ENCODE measurements at regions not wholly inside any gene's neighbourhood (a gene's known extent, or its start where the extent isn't known, plus 50 kb on each side); places are given as distances from the start of the nearest gene placed in this dataset.
A peak's percentile ranks its signal among the peaks of the same experiment; 100 is the strongest.

DNA sequence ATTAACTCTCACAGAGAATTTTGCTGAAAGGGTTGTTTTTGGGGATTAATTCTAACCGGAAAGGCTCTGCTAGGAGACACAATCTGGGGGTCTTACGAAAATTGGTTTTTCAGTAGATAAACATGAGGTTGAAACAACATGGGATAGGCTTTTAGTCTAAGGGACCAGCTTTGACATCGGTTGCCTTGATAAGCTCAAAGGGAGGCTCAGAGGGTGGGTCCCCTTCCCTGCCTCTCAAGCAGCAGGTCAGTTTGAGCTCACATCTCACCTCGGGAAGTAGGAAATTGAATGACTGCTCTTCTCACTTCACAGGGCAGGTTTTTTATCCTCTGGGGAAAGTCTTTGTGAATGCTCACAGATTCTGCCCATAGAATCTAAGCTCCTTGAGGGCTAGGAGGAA, 70.2 kb upstream of the KIRREL3 start:
- Mint-ChIP-seq H3K36me3 (ENCODE audit: insufficient read depth) (no peaks in the 10 kb centered on the region), H3K4me1 (no peaks in the 10 kb centered on the region), H3K27me3 (peaks cover 11% of the 10 kb centered on the region), H3K4me3 (no peak overlapping the region), H3K9me3 (peaks cover 7% of the 10 kb centered on the region), H3K27ac (ENCODE audit: low read depth) (no peak overlapping the region)
- no peak for ATAC-seq (replicated peaks; ENCODE audit: extremely low read depth, poor library complexity, severe bottlenecking)
- DNase-seq (ENCODE audit: low spot score in 2 of 2) = no peak

DNA sequence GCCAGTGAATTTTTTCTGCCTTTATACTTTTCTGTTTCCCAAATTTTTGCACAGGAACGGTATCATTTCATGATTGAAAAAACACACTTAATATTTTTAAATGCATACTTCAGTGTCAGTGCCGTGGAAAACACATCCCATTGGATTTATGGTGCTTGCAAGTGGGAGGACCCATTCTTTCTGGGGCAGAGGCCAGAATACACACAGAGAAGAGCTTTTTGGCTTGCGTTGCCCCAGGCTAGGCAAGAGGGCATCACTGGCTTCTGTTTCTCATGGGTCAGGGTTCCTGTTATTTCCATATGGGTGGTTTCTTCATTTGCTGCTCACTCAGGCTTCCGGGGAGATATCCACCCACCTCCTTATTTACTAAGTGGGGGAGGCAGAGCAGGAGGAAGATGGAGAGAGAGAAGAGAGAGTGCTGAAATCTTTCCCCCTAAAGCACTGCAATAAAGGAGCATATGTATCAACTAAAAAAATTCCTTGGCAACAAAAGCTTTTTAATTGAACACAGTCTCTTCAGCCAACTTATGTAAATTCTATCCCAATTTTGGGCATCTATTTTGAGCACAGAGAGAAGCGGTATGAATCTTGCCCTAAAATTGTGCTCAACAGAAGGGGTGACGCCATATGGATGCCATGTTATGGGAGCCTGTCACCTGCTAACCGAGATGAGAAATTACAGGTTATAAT, 66.0 kb upstream of the KIRREL3 start:
- DNase-seq (ENCODE audit: low spot score in 2 of 2) (no peak), ATAC-seq (replicated peaks; ENCODE audit: extremely low read depth, poor library complexity, severe bottlenecking) (no peak)
- peaks cover 11% of the 10 kb centered on the region for H3K27me3 Mint-ChIP-seq
- no peaks in the 10 kb centered on the region for H3K36me3 Mint-ChIP-seq (ENCODE audit: insufficient read depth)
- no peak overlapping the region for H3K27ac Mint-ChIP-seq (ENCODE audit: low read depth)
- peaks cover 4% of the 10 kb centered on the region for H3K9me3 Mint-ChIP-seq
- no peaks in the 10 kb centered on the region for H3K4me1 Mint-ChIP-seq
- H3K4me3 Mint-ChIP-seq = no peak overlapping the region

DNA sequence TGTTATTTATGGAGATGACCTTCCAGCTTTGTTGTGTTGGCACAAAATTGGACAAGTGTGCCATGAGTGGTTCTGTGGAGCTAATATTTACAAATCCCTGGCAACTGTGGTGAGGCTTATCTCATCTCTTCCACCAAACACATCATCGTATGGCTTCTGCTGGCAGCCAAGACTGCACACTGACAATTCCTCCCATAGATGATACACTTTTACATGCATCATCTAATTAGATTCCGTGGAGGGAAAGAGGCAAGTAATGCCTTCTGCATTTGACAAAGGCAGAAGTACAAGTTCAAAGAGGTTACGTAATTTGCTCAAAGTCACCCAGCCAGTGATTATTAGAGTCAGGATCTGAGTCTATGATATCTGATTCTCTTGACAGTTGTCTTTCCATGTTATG, 62.7 kb upstream of the KIRREL3 start:
- ATAC-seq (replicated peaks; ENCODE audit: extremely low read depth, poor library complexity, severe bottlenecking) (no peak), DNase-seq (ENCODE audit: low spot score in 2 of 2) (no peak)
- Mint-ChIP-seq H3K27ac (ENCODE audit: low read depth) (no peak overlapping the region), H3K27me3 (peaks cover 11% of the 10 kb centered on the region), H3K9me3 (peaks cover 4% of the 10 kb centered on the region), H3K4me1 (no peaks in the 10 kb centered on the region), H3K4me3 (no peak overlapping the region), H3K36me3 (ENCODE audit: insufficient read depth) (no peaks in the 10 kb centered on the region)

DNA sequence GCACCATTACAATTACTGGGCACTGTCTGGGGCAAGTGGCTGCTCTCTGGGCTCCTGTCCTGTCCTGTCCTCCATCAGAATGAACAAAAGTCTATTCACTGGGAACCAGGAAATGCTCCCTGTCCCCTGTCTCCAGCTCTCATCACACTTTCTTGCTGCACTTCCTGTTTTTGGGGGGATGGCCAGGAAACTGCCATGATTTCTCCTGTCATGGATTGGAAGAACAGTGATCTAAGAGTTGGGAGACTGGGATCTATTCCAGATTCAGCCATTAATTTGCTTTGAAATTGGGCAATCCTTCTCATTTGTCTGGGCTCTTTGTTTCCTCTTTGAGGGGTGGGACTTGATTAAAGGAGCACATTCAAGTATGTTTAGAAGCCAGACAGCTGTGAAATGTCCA, 61.4 kb upstream of the KIRREL3 start:
- peaks cover under 1% of the 10 kb centered on the region for H3K9me3 Mint-ChIP-seq
- ATAC-seq (replicated peaks; ENCODE audit: extremely low read depth, poor library complexity, severe bottlenecking) (no peak), DNase-seq (ENCODE audit: low spot score in 2 of 2) (no peak)
- no peaks in the 10 kb centered on the region for H3K36me3 Mint-ChIP-seq (ENCODE audit: insufficient read depth)
- no peaks in the 10 kb centered on the region for H3K4me1 Mint-ChIP-seq
- H3K27me3 Mint-ChIP-seq = peaks cover 4% of the 10 kb centered on the region
- peak overlapping the region; percentile 65 for H3K27ac Mint-ChIP-seq (ENCODE audit: low read depth)
- no peak overlapping the region for H3K4me3 Mint-ChIP-seq

DNA sequence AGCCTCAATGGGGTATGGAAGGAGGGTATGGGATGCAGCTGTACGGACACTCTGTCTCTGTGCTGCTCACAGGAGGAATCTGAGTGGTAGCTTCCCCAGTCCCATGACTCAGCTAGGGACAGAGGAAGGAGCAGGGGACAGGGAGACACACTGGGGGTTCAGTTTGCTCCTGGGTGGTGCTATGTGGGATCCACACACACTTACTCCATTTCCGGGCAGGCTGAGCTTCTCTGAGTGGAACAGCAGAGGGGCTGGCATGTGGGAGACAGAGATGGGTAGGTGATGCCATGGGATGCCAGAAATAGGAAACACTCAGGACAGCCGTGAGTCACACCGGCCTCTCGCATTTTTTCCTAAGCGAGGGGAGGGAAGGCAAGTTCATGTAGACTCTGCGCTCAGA, 59.2 kb upstream of the KIRREL3 start:
- Mint-ChIP-seq H3K27ac (ENCODE audit: low read depth) (no peak overlapping the region), H3K4me3 (no peak overlapping the region), H3K27me3 (no peaks in the 10 kb centered on the region), H3K36me3 (ENCODE audit: insufficient read depth) (no peaks in the 10 kb centered on the region), H3K9me3 (no peaks in the 10 kb centered on the region), H3K4me1 (no peaks in the 10 kb centered on the region)
- no peak for DNase-seq (ENCODE audit: low spot score in 2 of 2)
- ATAC-seq (replicated peaks; ENCODE audit: extremely low read depth, poor library complexity, severe bottlenecking) = no peak

DNA sequence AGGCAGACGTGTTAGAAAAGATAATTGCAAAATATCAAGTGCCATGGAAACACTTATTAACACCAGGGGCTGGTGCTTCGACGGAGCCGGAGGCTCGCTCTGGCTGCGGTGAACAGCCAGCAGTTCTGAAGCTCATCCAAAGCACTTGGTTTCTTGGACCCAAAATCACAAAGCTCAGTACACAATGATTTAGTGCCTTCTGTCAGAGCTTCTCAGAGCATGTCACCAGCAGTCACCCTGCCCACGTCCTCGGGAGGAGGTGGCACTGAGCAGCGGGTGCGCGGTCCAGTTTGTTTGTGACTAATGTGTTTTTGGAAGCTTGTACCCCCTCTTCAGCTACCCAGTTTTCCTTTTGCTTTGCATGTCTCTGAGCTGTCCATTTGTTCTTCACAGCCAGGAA, 58.7 kb upstream of the KIRREL3 start:
- H3K9me3 Mint-ChIP-seq = no peaks in the 10 kb centered on the region
- no peak for ATAC-seq (replicated peaks; ENCODE audit: extremely low read depth, poor library complexity, severe bottlenecking)
- H3K27me3 Mint-ChIP-seq = no peaks in the 10 kb centered on the region
- H3K36me3 Mint-ChIP-seq (ENCODE audit: insufficient read depth) = no peaks in the 10 kb centered on the region
- DNase-seq (ENCODE audit: low spot score in 2 of 2) = no peak
- no peak overlapping the region for H3K4me3 Mint-ChIP-seq
- no peaks in the 10 kb centered on the region for H3K4me1 Mint-ChIP-seq
- no peak overlapping the region for H3K27ac Mint-ChIP-seq (ENCODE audit: low read depth)

DNA sequence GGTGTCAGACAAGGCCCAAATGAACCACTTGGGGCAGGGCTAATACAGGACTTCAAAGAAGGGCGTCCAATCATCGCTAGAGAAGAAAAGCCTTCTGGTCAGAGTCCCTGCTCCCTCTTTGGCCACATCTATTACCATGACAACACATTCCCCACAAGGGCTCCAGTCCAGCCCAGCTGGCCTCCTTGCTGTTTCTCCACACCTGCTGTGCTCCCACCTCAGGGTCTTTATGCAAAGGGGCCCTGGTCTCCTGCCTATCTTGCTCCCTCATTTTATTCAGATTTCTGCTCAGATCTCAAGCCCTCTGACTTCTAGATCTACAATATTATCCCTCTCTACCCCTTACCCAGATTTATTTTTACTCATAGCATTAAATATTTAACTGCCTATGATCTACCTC, 58.0 kb upstream of the KIRREL3 start:
- no peaks in the 10 kb centered on the region for H3K9me3 Mint-ChIP-seq
- H3K4me1 Mint-ChIP-seq = no peaks in the 10 kb centered on the region
- ATAC-seq (replicated peaks; ENCODE audit: extremely low read depth, poor library complexity, severe bottlenecking) = no peak
- DNase-seq (ENCODE audit: low spot score in 2 of 2) = no peak
- H3K27me3 Mint-ChIP-seq = no peaks in the 10 kb centered on the region
- H3K27ac Mint-ChIP-seq (ENCODE audit: low read depth) = no peak overlapping the region
- no peak overlapping the region for H3K4me3 Mint-ChIP-seq
- no peaks in the 10 kb centered on the region for H3K36me3 Mint-ChIP-seq (ENCODE audit: insufficient read depth)

DNA sequence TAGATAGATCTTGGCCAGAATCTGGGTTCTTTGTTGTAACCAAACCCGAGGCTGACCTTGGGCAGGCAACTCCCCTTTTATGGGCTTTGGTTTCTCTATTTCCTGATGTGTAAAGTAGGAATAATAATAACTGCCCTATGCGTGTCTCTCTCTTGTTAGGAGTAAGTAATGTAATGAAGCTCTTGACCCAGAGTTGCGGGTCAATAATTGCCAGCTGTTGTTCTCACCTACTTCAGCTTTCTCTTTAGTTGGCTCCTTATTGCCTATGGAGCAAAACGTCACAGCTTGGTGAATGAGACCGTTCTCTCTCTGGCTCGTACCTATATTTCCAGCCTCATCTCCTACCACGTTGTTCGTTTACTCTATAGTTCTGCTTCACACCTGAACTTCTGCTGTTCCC, 56.6 kb upstream of the KIRREL3 start:
- no peaks in the 10 kb centered on the region for H3K9me3 Mint-ChIP-seq
- no peaks in the 10 kb centered on the region for H3K36me3 Mint-ChIP-seq (ENCODE audit: insufficient read depth)
- no peak overlapping the region for H3K4me3 Mint-ChIP-seq
- ATAC-seq (replicated peaks; ENCODE audit: extremely low read depth, poor library complexity, severe bottlenecking) (no peak), DNase-seq (ENCODE audit: low spot score in 2 of 2) (no peak)
- H3K27me3 Mint-ChIP-seq = no peaks in the 10 kb centered on the region
- H3K4me1 Mint-ChIP-seq = no peaks in the 10 kb centered on the region
- H3K27ac Mint-ChIP-seq (ENCODE audit: low read depth) = no peak overlapping the region

DNA sequence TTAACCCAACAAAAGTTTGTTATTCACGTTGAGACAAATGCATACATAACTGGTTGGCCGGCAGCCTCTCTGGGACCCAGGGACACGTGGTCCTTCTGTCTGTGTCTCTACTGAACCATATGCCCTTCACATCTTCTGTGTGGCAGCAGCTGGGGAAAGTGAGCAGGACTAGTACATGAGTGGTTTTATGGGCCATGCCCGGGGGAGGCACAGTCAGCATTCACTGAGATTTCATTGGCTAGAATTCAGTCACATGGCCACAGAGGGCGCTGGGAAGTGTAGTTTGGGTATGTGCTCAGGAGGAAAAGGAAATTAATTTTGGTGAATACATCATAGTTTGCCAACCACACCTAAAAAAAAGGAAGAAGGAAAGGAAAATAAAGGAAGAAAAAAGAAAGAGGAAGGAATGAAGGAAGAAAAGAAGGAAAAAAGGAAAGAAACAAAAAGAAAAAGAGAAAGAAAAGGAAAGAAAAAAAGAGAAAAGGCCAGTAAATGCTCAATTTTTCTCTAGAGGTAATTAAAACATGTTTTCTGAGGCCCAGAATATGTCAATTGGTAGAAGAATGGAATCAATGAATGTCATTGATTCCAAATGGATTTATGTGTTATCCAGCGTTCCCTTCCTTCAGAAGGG, 55.9 kb upstream of the KIRREL3 start:
- H3K27ac Mint-ChIP-seq (ENCODE audit: low read depth) = no peak overlapping the region
- no peaks in the 10 kb centered on the region for H3K4me1 Mint-ChIP-seq
- H3K4me3 Mint-ChIP-seq = no peak overlapping the region
- DNase-seq (ENCODE audit: low spot score in 2 of 2) = no peak
- no peaks in the 10 kb centered on the region for H3K9me3 Mint-ChIP-seq
- H3K36me3 Mint-ChIP-seq (ENCODE audit: insufficient read depth) = no peaks in the 10 kb centered on the region
- H3K27me3 Mint-ChIP-seq = no peaks in the 10 kb centered on the region
- ATAC-seq (replicated peaks; ENCODE audit: extremely low read depth, poor library complexity, severe bottlenecking) = no peak

DNA sequence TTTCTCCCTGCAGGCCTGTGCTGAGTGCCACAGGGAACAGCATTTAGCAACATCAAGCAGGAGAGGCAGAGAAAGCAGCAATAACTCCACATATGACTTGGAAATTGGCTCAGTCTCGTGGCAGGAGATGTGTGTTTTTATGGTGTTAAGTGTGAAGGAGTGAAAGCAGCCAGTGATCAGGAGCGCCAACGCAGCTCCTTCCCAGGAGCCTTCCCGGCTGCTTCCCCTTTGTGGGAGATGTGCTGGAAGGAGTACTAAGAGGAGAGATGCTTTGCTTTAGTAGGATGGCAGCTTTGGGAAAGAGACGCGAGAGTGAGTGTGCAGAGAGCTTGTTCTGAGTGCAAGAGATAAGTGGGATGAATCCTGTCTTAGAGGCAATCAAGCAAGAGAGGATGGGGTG, 54.7 kb upstream of the KIRREL3 start:
- no peaks in the 10 kb centered on the region for H3K27me3 Mint-ChIP-seq
- ATAC-seq (replicated peaks; ENCODE audit: extremely low read depth, poor library complexity, severe bottlenecking) = no peak
- DNase-seq (ENCODE audit: low spot score in 2 of 2) = no peak
- no peaks in the 10 kb centered on the region for H3K9me3 Mint-ChIP-seq
- no peaks in the 10 kb centered on the region for H3K4me1 Mint-ChIP-seq
- H3K27ac Mint-ChIP-seq (ENCODE audit: low read depth) = no peak overlapping the region
- no peaks in the 10 kb centered on the region for H3K36me3 Mint-ChIP-seq (ENCODE audit: insufficient read depth)
- no peak overlapping the region for H3K4me3 Mint-ChIP-seq

DNA sequence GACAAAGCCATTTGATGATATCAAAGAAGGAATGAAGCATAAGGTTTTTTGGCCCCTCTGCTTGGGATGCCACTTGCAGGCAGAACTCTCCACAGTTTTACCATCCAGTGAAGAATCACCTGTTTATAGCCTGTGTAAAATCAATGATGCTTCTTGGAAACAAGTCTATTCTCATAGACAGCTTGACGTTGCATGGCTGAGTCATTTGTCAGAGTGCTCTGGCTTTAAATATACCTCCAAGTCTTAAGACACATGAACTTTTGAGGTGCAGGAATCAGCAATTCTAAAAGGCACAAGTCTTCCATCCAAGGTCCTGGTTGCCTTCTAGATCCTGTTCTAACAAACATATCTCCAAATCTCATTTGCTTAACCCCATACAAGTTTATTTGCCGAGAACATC, 53.6 kb upstream of the KIRREL3 start:
- Mint-ChIP-seq H3K4me3 (no peak overlapping the region), H3K4me1 (no peaks in the 10 kb centered on the region), H3K27me3 (no peaks in the 10 kb centered on the region), H3K27ac (ENCODE audit: low read depth) (no peak overlapping the region), H3K36me3 (ENCODE audit: insufficient read depth) (no peaks in the 10 kb centered on the region), H3K9me3 (no peaks in the 10 kb centered on the region)
- ATAC-seq (replicated peaks; ENCODE audit: extremely low read depth, poor library complexity, severe bottlenecking) = no peak
- DNase-seq (ENCODE audit: low spot score in 2 of 2) = no peak

DNA sequence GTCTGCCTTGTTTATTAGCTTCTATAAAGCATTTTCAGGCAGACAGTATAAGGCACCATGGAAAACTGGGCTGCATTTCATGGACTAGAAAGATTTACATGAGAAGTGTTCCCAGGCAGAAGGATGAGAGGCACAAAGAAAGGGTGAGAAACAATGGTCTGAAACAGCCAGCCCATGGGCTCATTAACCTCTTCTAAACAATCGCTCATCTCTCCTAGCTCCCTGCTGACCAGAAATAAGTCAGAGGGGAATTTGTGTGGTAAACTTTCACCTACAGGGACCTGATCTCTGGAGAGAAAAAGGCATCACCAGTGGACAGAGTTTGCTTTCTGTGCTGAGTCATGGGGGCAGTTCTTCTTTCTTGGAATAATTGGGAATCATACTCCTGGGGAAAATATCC, 51.8 kb upstream of the KIRREL3 start:
- H3K4me3 Mint-ChIP-seq = no peak overlapping the region
- ATAC-seq (replicated peaks; ENCODE audit: extremely low read depth, poor library complexity, severe bottlenecking) (no peak), DNase-seq (ENCODE audit: low spot score in 2 of 2) (no peak)
- H3K27ac Mint-ChIP-seq (ENCODE audit: low read depth) = no peak overlapping the region
- no peaks in the 10 kb centered on the region for H3K27me3 Mint-ChIP-seq
- no peaks in the 10 kb centered on the region for H3K9me3 Mint-ChIP-seq
- no peaks in the 10 kb centered on the region for H3K36me3 Mint-ChIP-seq (ENCODE audit: insufficient read depth)
- no peaks in the 10 kb centered on the region for H3K4me1 Mint-ChIP-seq
